H1 (cell line): ENCODE measurements at regions not wholly inside any gene's neighbourhood (a gene's known extent, or its start where the extent isn't known, plus 50 kb on each side); places are given as distances from the start of the nearest gene placed in this dataset.

Experiments
- CTCF ChIA-PET: fragments of 300-600 bp; sonication (Branson Sonifier 250); formaldehyde crosslinking; loops from one replicate; lab custom pipeline; 2021; ENCODE audit not compliant: partially characterized antibody; lab: Charles Lee
- POLR2A ChIA-PET: fragments of 300-600 bp; sonication (Branson Sonifier 250); formaldehyde crosslinking; loops from one replicate; lab custom pipeline; 2021; ENCODE audit warnings: inconsistent platforms; ENCODE audit not compliant: partially characterized antibody; lab: Charles Lee
- DNase-seq, 2 experiments: peaks; one replicate each; pipeline versions ENCODE4 v3.0.0 to v3.0.0-alpha.2; 2010 to 2022; ENCODE audit warnings: low spot score in 2 of 2, low read depth in 1 of 2, mixed read lengths in 1 of 2
- FAIRE-seq: peaks from 2 replicates; lab custom pipeline; 2011; peaks lifted over from hg19 to GRCh38; lab: Jason Lieb, UNC
- H2AFZ ChIP-seq: 2 replicates; pipeline ENCODE4 v1.8.1; 2012; ENCODE audit warnings: low read length, inconsistent platforms
- H2AK5ac ChIP-seq: 2 replicates; pipeline ENCODE4 v1.6.1; 2013; ENCODE audit warnings: low read depth, low read length
- H2BK120ac ChIP-seq: replicated peaks from 2 replicates; pipeline ENCODE3; 2013; ENCODE audit warnings: low read depth, low read length, inconsistent platforms
- H2BK12ac ChIP-seq: 2 replicates; pipeline ENCODE4 v1.6.1; 2013; ENCODE audit warnings: low read depth, low read length
- H2BK15ac ChIP-seq: 2 replicates; pipeline ENCODE4 v1.6.1; 2013; ENCODE audit warnings: low read length
- H2BK20ac ChIP-seq: 2 replicates; pipeline ENCODE4 v1.6.1; 2013; ENCODE audit warnings: low read length
- H2BK5ac ChIP-seq: 2 replicates; pipeline ENCODE4 v1.6.1; 2013; ENCODE audit warnings: low read depth, low read length
- H3K14ac ChIP-seq: 2 replicates; pipeline ENCODE4 v1.6.1; 2013; ENCODE audit warnings: inconsistent platforms; ENCODE audit not compliant: insufficient read length
- H3K18ac ChIP-seq: 2 replicates; pipeline ENCODE4 v1.6.1; 2013; ENCODE audit warnings: low read length; ENCODE audit errors: extremely low read depth
- H3K23ac ChIP-seq: 2 replicates; pipeline ENCODE4 v1.6.1; 2013; ENCODE audit warnings: inconsistent platforms; ENCODE audit not compliant: insufficient read length
- H3K23me2 ChIP-seq: 2 replicates; pipeline ENCODE4 v1.6.1; 2013; ENCODE audit warnings: low read depth, low read length
- H3K27ac ChIP-seq: 2 replicates; pipeline ENCODE4 v1.6.1; 2011; ENCODE audit warnings: low read depth, low read length, inconsistent platforms
- H3K27me3 ChIP-seq, 4 experiments: replicated peaks in 1 of 4; 1 replicate in 1 of 4; 2 replicates in 3 of 4; pipeline versions ENCODE4 v1.6.1 to v1.8.1; 2011 to 2013; ENCODE audit warnings: low read length in 3 of 4, mild to moderate bottlenecking in 3 of 4, inconsistent platforms in 2 of 4, mixed read lengths in 2 of 4, moderate library complexity in 1 of 4; ENCODE audit not compliant: control insufficient read depth in 3 of 4, insufficient read depth in 3 of 4; ENCODE audit errors: extremely low read depth in 1 of 4
- H3K36me3 ChIP-seq, 4 experiments: 2 replicates each; pipeline versions ENCODE4 v1.6.1 to v1.8.1; 2011 to 2013; ENCODE audit warnings: mild to moderate bottlenecking in 4 of 4, low read length in 3 of 4, moderate library complexity in 2 of 4, control low read depth in 1 of 4, inconsistent platforms in 1 of 4; ENCODE audit not compliant: insufficient read depth in 4 of 4, control insufficient read depth in 2 of 4
- H3K4ac ChIP-seq: replicated peaks from 2 replicates; pipeline ENCODE3; 2013; ENCODE audit warnings: low read length, low read depth, mixed read lengths, inconsistent platforms; ENCODE audit not compliant: insufficient read length
- H3K4me1 ChIP-seq, 4 experiments: replicated peaks in 1 of 4; 1 replicate in 1 of 4; 2 replicates in 3 of 4; pipeline versions ENCODE4 v1.6.1 to v1.8.1; 2011 to 2013; ENCODE audit warnings: low read length in 3 of 4, inconsistent platforms in 2 of 4, mixed read lengths in 1 of 4; ENCODE audit not compliant: insufficient read depth in 4 of 4, control insufficient read depth in 3 of 4
- H3K4me2 ChIP-seq, 2 experiments: 2 replicates each; pipeline versions ENCODE4 v1.6.1 to v1.8.1; 2011 to 2013; ENCODE audit warnings: low read depth in 2 of 2, low read length in 2 of 2, control low read depth in 1 of 2, inconsistent platforms in 1 of 2, mild to moderate bottlenecking in 1 of 2; ENCODE audit not compliant: insufficient read depth in 1 of 2
- H3K4me3 ChIP-seq, 4 experiments: fragments of 200-600, 300-600 bp in 1 of 4; sonication (generic), shearing (Covaris generic), sonication (Bioruptor Twin) in 1 of 4; 2 replicates each; pipeline versions ENCODE4 v1.5.1 to v1.8.1; 2011 to 2016; ENCODE audit warnings: low read length in 4 of 4, low read depth in 3 of 4, control low read depth in 2 of 4, inconsistent platforms in 2 of 4, mild to moderate bottlenecking in 2 of 4, mixed read lengths in 1 of 4, moderate library complexity in 1 of 4; ENCODE audit not compliant: insufficient read depth in 2 of 4; ENCODE audit errors: extremely low read depth in 1 of 4
- H3K56ac ChIP-seq: replicated peaks from 2 replicates; pipeline ENCODE3; 2013; ENCODE audit warnings: low read depth, mild to moderate bottlenecking, mixed read lengths, low read length, inconsistent platforms; ENCODE audit not compliant: insufficient read length
- H3K79me1 ChIP-seq: 2 replicates; pipeline ENCODE4 v1.6.1; 2013; ENCODE audit warnings: low read depth, low read length, control low read depth
- H3K79me2 ChIP-seq, 2 experiments: 2 replicates each; pipeline versions ENCODE4 v1.6.1 to v1.8.1; 2012 to 2013; ENCODE audit warnings: low read length in 2 of 2, mild to moderate bottlenecking in 2 of 2, inconsistent platforms in 1 of 2; ENCODE audit not compliant: insufficient read depth in 2 of 2, control insufficient read depth in 1 of 2
- H3K9ac ChIP-seq, 4 experiments: replicated peaks in 1 of 4; 1 replicate in 1 of 4; 2 replicates in 3 of 4; pipeline versions ENCODE4 v1.6.1 to v1.8.1; 2011 to 2013; ENCODE audit warnings: low read depth in 3 of 4, low read length in 3 of 4, control low read depth in 2 of 4, mild to moderate bottlenecking in 2 of 4, moderate library complexity in 2 of 4, inconsistent platforms in 1 of 4; ENCODE audit errors: extremely low read depth in 1 of 4
- H3K9me3 ChIP-seq, 2 experiments: 2 replicates each; pipeline versions ENCODE4 v1.6.1 to v1.8.1; 2012 to 2013; ENCODE audit warnings: mild to moderate bottlenecking in 2 of 2, moderate library complexity in 2 of 2, control low read depth in 1 of 2, inconsistent platforms in 1 of 2, low read depth in 1 of 2, low read length in 1 of 2, mixed read lengths in 1 of 2; ENCODE audit not compliant: insufficient read depth in 2 of 2
- H4K20me1 ChIP-seq, 2 experiments: replicated peaks in 1 of 2; 2 replicates each; pipeline versions ENCODE3 to v1.8.1; 2011 to 2013; ENCODE audit warnings: inconsistent platforms in 2 of 2, low read length in 2 of 2, mild to moderate bottlenecking in 1 of 2; ENCODE audit not compliant: insufficient read depth in 2 of 2, control insufficient read depth in 1 of 2
- H4K5ac ChIP-seq: 2 replicates; pipeline ENCODE4 v1.6.1; 2013; ENCODE audit warnings: low read length, low read depth, mixed read lengths, inconsistent platforms; ENCODE audit not compliant: insufficient read length
- H4K8ac ChIP-seq: 2 replicates; pipeline ENCODE4 v1.8.0; 2013; ENCODE audit warnings: mild to moderate bottlenecking, moderate library complexity, low read length, inconsistent platforms; ENCODE audit not compliant: insufficient read depth; ENCODE audit errors: extremely low read depth
- H4K91ac ChIP-seq: replicated peaks from 2 replicates; pipeline ENCODE3; 2013; ENCODE audit warnings: low read length, mixed read lengths, inconsistent platforms; ENCODE audit not compliant: insufficient read length
- JUND ChIP-seq: IDR thresholded peaks from 2 replicates; pipeline ENCODE4 v1.6.1; 2011; ENCODE audit warnings: mild to moderate bottlenecking, improper control_type of control experiment, low read length
- KDM1A ChIP-seq: fragments of 200-600, 300-600 bp; sonication (generic); IDR thresholded peaks from 2 replicates; pipeline ENCODE4 v1.7.1; 2016; ENCODE audit warnings: mild to moderate bottlenecking, low read length, borderline replicate concordance
- SIX5 ChIP-seq: IDR thresholded peaks from 2 replicates; pipeline ENCODE4 v1.6.1; 2011; ENCODE audit warnings: mild to moderate bottlenecking, low read depth, low read length
- TAF1 ChIP-seq: IDR thresholded peaks from 2 replicates; pipeline ENCODE4 v1.6.1; 2011; ENCODE audit warnings: mild to moderate bottlenecking, low read depth, low read length
- TEAD4 ChIP-seq: IDR thresholded peaks from 2 replicates; pipeline ENCODE4 v1.6.1; 2012; ENCODE audit warnings: low read depth, low read length, inconsistent platforms, mixed read lengths
- WGBS, 2 experiments: shearing (Covaris generic) in 1 of 2; methylation state at CpG; one replicate each; pipeline versions ENCODE4 v1.1.6 to v1.1.7; 2013 to 2015; ENCODE audit warnings: low lambda C conversion rate in 2 of 2, mixed read lengths in 2 of 2, inconsistent platforms in 1 of 2, low coverage in 1 of 2, missing lambda C conversion rate in 1 of 2; ENCODE audit not compliant: insufficient replicate concordance in 2 of 2, insufficient coverage in 1 of 2, insufficient read length in 1 of 2; ENCODE audit errors: extremely low coverage in 1 of 2, missing lambda C conversion rate in 1 of 2; 5-methylcytosine and 5-hydroxymethylcytosine counted together

- peak overlapping the region; percentile 36 for H3K4ac ChIP-seq
- no peak for TF ChIP-seq JUND
- no peak for TF ChIP-seq KDM1A
- TF ChIP-seq TAF1: no peak
- no peak for TF ChIP-seq TEAD4
- TF ChIP-seq SIX5: no peak
- H3K23me2 ChIP-seq: no peaks in the 10 kb centered on the region
- H4K91ac ChIP-seq: peak overlapping the region; percentile 48
- FAIRE-seq (peak; percentile 42), DNase-seq (peak in 1 of 2 experiments; percentile 54)
- no peak overlapping the region; the same call in 1 of the 2 replicates for H3K27ac ChIP-seq
- H3K27me3 ChIP-seq: peaks cover 0 to 8% (median 0%) of the 10 kb centered on the region in 4 experiments; a peak in 2 of 7 replicates
- H3K14ac ChIP-seq: no peak overlapping the region
- CTCF ChIA-PET: interaction anchor here (1.1 kb wide), 1 partner anchor 8 kb away, joined by 3 read pairs; no protein-coding TSS in a partner anchor
- no peaks in the 10 kb centered on the region for H3K79me2 ChIP-seq
- H3K36me3 ChIP-seq: no peaks in the 10 kb centered on the region
- H3K4me3 ChIP-seq: peak overlapping the region in 1 of 4 experiments; percentile 43; a peak in 2 of 8 replicates
- no peak overlapping the region for H3K23ac ChIP-seq
- 14% methylated on average over 18 of the region's 22 CpGs; no CpG with 5 or more reads in 1 of the 2 experiments for WGBS, 2 experiments
- POLR2A ChIA-PET: interaction anchor here (1.3 kb wide), 1 partner anchor 17 kb away, joined by 3 read pairs; no protein-coding TSS in a partner anchor
- peaks cover 7 to 31% (median 15%) of the 10 kb centered on the region in 4 experiments for H3K4me1 ChIP-seq
- H3K56ac ChIP-seq: no peak overlapping the region
- H2BK120ac ChIP-seq: no peak overlapping the region
- H3K18ac ChIP-seq: peak overlapping the region; percentile 75
- no peaks in the 10 kb centered on the region; a peak in 1 of 4 replicates for H3K9me3 ChIP-seq
- peak overlapping the region; percentile 88; the same call in 1 of the 2 replicates for H2BK5ac ChIP-seq
- H4K5ac ChIP-seq: no peak overlapping the region
- H2BK20ac ChIP-seq: peak overlapping the region; percentile 91; the same call in 1 of the 2 replicates
- H3K79me1 ChIP-seq: no peaks in the 10 kb centered on the region
- peak overlapping the region; percentile 52 to 65 for H3K4me2 ChIP-seq
- H4K8ac ChIP-seq: no peak overlapping the region
- H2AK5ac ChIP-seq: 0 out of 2 replicates have a peak overlapping the region, but pooled peaks have one; percentile 39
- H2BK12ac ChIP-seq: no peak overlapping the region; the same call in 1 of the 2 replicates
- H4K20me1 ChIP-seq: no peaks in the 10 kb centered on the region
- no peak overlapping the region for H2BK15ac ChIP-seq
- H2AFZ ChIP-seq: no peak overlapping the region
- H3K9ac ChIP-seq: no peak overlapping the region
Measured at GRCh38 chr18:78721238-78721875, 258.3 kb upstream of the SALL3 start.
